ENCODE measurements at regions not wholly inside any gene's neighbourhood (a gene's known extent, or its start where the extent isn't known, plus 50 kb on each side); places are given as distances from the start of the nearest gene placed in this dataset.

DNA sequence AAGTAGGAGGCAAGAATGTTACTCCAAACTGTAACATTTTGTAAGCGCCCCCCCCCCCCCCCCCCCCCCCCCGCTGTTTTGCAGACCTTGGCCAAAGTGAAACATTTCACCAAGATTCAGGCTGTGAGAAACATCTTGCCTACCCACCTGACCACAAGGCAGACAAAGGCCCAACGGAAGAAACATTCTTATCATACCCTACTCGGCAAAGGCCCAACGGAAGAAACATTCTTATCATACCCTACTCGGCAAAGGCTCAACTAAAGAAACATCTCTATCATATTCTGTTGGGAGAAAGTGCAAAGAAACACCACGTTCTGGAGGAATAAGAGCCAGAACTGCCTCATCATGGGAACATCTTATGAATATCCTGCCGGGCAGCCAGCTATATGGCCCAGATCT, 117.1 kb downstream of the JRKL start:
- no peaks in the 10 kb centered on the region for H3K9me3 ChIP-seq

GRCh38 chr11:96508861-96509260, 119.0 kb downstream of the JRKL start:
- Histone ChIP-seq H3K4me1 (no peaks in the 10 kb centered on the region), H3K27ac (no peak overlapping the region), H3K9me3 (no peaks in the 10 kb centered on the region), H3K4me3 (no peak overlapping the region), H3K27me3 (peaks cover 0 to 3% of the 10 kb centered on the region in 2 donors), H3K36me3 (no peaks in the 10 kb centered on the region)
- intact Hi-C loops (cut with DNase I; ENCODE audit: low total_unique reads), result no loop called here
- no peak for DNase-seq
- TF ChIP-seq, protein P1, sequence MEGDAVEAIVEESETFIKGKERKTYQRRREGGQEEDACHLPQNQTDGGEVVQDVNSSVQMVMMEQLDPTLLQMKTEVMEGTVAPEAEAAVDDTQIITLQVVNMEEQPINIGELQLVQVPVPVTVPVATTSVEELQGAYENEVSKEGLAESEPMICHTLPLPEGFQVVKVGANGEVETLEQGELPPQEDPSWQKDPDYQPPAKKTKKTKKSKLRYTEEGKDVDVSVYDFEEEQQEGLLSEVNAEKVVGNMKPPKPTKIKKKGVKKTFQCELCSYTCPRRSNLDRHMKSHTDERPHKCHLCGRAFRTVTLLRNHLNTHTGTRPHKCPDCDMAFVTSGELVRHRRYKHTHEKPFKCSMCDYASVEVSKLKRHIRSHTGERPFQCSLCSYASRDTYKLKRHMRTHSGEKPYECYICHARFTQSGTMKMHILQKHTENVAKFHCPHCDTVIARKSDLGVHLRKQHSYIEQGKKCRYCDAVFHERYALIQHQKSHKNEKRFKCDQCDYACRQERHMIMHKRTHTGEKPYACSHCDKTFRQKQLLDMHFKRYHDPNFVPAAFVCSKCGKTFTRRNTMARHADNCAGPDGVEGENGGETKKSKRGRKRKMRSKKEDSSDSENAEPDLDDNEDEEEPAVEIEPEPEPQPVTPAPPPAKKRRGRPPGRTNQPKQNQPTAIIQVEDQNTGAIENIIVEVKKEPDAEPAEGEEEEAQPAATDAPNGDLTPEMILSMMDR (IDR thresholded peaks at IDR 0.05), result no peak

More for the DNA sequence above, 117.1 kb downstream of the JRKL start:
- Histone ChIP-seq H3K36me3 (no peaks in the 10 kb centered on the region), H3K27ac (no peak overlapping the region), H3K27me3 (no peaks in the 10 kb centered on the region), H3K4me3 (no peak overlapping the region), H3K4me1 (no peaks in the 10 kb centered on the region)
- TF ChIP-seq, protein P1 (IDR thresholded peaks at IDR 0.05), result no peak
- no peak for DNase-seq
- intact Hi-C loops (cut with DNase I; ENCODE audit: low total_unique reads), result no loop called here

GRCh38 chr11:96520939-96521338, 131.1 kb downstream of the JRKL start:
- H3K36me3 ChIP-seq, result no peaks in the 10 kb centered on the region
- no peak for DNase-seq
- peaks cover 0 to 10% (median 0%) of the 10 kb centered on the region in 3 donors for H3K9me3 ChIP-seq
- H3K4me1 ChIP-seq, result no peaks in the 10 kb centered on the region
- no peaks in the 10 kb centered on the region for H3K27me3 ChIP-seq
- no peak overlapping the region for H3K27ac ChIP-seq
- no peak overlapping the region for H3K4me3 ChIP-seq
- intact Hi-C loops (cut with DNase I; ENCODE audit: low total_unique reads), result no loop called here
- TF ChIP-seq, protein P1 (IDR thresholded peaks at IDR 0.05), result no peak

GRCh38 chr11:96523656-96524055, 133.8 kb downstream of the JRKL start:
- H3K27ac ChIP-seq, result no peak overlapping the region
- no peaks in the 10 kb centered on the region for H3K36me3 ChIP-seq
- no peak overlapping the region for H3K4me3 ChIP-seq
- no peaks in the 10 kb centered on the region for H3K4me1 ChIP-seq
- H3K27me3 ChIP-seq, result no peaks in the 10 kb centered on the region
- peaks cover 0 to 10% (median 0%) of the 10 kb centered on the region in 3 donors for H3K9me3 ChIP-seq
- no peak for DNase-seq
- intact Hi-C loops (cut with DNase I; ENCODE audit: low total_unique reads), result no loop called here
- TF ChIP-seq, protein P1 (IDR thresholded peaks at IDR 0.05), result no peak

- no peaks in the 10 kb centered on the region for H3K27me3 ChIP-seq
- H3K27ac ChIP-seq, result no peak overlapping the region
- TF ChIP-seq, protein P1 (IDR thresholded peaks at IDR 0.05), result no peak
- peaks cover 0 to 10% (median 0%) of the 10 kb centered on the region in 3 donors for H3K9me3 ChIP-seq
- no peaks in the 10 kb centered on the region for H3K4me1 ChIP-seq
- intact Hi-C loops (cut with DNase I; ENCODE audit: low total_unique reads), result no loop called here
- DNase-seq, result no peak
- H3K4me3 ChIP-seq, result no peak overlapping the region
- H3K36me3 ChIP-seq, result no peaks in the 10 kb centered on the region
Observed at GRCh38 chr11:96524475-96524874, 134.7 kb downstream of the JRKL start.

GRCh38 chr11:96530473-96530872, 140.7 kb downstream of the JRKL start:
- intact Hi-C loops (cut with DNase I; ENCODE audit: low total_unique reads), result no loop called here
- no peak overlapping the region for H3K27ac ChIP-seq
- no peaks in the 10 kb centered on the region for H3K36me3 ChIP-seq
- TF ChIP-seq, protein P1 (IDR thresholded peaks at IDR 0.05), result no peak
- H3K9me3 ChIP-seq, result no peaks in the 10 kb centered on the region
- H3K27me3 ChIP-seq, result no peaks in the 10 kb centered on the region
- DNase-seq, result no peak
- no peaks in the 10 kb centered on the region for H3K4me1 ChIP-seq
- no peak overlapping the region for H3K4me3 ChIP-seq

Data from tibial artery (tissue), 4 donors.